ENCODE measurements at regions not wholly inside any gene's neighbourhood (a gene's known extent, or its start where the extent isn't known, plus 50 kb on each side); places are given as distances from the start of the nearest gene placed in this dataset.

GRCh38 chr12:90407841-90408240 lies 547.1 kb downstream of the CCER1 start:
- TF ChIP-seq CTCF (IDR thresholded peaks at IDR 0.05; ENCODE audit: low read depth, low read length, missing input control) (no peak), EGR1 (IDR thresholded peaks at IDR 0.05; ENCODE audit: low read depth in 2 of 2) (no peak), TAF1 (conservative IDR thresholded peaks at IDR 0.05) (no peak), FOXA1 (IDR thresholded peaks at IDR 0.05) (no peak), JUND (IDR thresholded peaks at IDR 0.05) (no peak), SP1 (IDR thresholded peaks at IDR 0.05) (no peak), ATF3 (IDR thresholded peaks at IDR 0.05) (no peak)
